BLaER1 (cell line): ENCODE measurements at regions not wholly inside any gene's neighbourhood (a gene's known extent, or its start where the extent isn't known, plus 50 kb on each side); places are given as distances from the start of the nearest gene placed in this dataset.

ENCODE experiments used
- H3K27ac ChIP-seq: shearing (Covaris generic); formaldehyde crosslinking; 2 replicates; pipeline ENCODE4 v1.8.1; 2022
- H3K27me3 ChIP-seq: shearing (Covaris generic); formaldehyde crosslinking; 2 replicates; pipeline ENCODE4 v1.8.1; 2022
- H3K36me3 ChIP-seq: shearing (Covaris generic); formaldehyde crosslinking; 2 replicates; pipeline ENCODE4 v1.8.1; 2022
- H3K4me1 ChIP-seq: shearing (Covaris generic); formaldehyde crosslinking; 2 replicates; pipeline ENCODE4 v1.8.1; 2022
- H3K4me2 ChIP-seq: shearing (Covaris generic); formaldehyde crosslinking; 2 replicates; pipeline ENCODE4 v1.8.1; 2022
- H3K4me3 ChIP-seq: shearing (Covaris generic); formaldehyde crosslinking; 2 replicates; pipeline ENCODE4 v1.8.1; 2022
- H3K9ac ChIP-seq: shearing (Covaris generic); formaldehyde crosslinking; 2 replicates; pipeline ENCODE4 v1.8.1; 2022
- H3K9me3 ChIP-seq: shearing (Covaris generic); formaldehyde crosslinking; 2 replicates; pipeline ENCODE4 v1.8.1; 2022
- H4K20me1 ChIP-seq: shearing (Covaris generic); formaldehyde crosslinking; 2 replicates; pipeline ENCODE4 v1.8.1; 2022
- Cebpa-rat ChIP-seq: shearing (Covaris generic); IDR thresholded peaks from 2 replicates; pipeline ENCODE4 v1.8.1; 2022

DNA sequence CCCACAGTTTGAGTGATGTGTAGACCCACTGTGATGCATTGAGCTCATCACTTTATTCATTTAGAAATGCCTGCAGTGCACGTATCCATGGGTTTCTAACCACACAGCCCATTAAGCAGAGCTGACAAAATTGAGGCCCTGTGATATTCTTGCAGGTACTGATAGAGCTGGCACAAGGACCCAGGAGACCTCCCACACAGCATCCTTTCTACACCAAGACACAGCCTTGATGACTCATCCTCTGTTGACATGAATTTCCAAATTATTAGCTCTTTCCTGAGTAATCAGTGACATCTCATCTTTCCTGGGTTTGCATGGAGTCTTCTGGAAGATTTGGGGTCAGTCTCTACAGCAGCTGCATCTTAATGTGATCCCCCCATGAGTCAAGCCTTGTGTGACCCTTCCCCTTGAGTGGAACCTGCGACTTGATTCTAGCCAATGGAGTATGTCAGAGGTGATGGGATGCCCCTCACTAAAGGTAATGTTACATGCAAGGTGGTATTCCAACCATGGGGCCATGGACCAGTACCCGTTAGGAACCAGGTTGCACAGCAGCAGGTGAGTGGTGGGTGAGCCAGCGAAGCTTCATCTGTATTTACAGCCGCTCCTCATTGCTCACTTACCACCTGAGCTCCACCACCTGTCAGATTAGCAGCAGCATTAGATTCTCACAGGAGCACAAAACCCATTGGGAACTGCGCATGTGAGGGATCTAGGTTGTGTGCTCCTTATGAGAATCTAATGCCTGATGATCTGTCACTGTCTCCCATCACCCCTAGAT is 181.1 kb upstream of the ARL4C start:
- Histone ChIP-seq H3K27me3 (no peaks in the 10 kb centered on the region), H3K36me3 (no peaks in the 10 kb centered on the region), H3K9ac (no peak overlapping the region), H4K20me1 (no peaks in the 10 kb centered on the region), H3K4me1 (0 out of 2 replicates have a peak, but pooled peaks cover 4% of the 10 kb centered on the region), H3K4me2 (no peak overlapping the region), H3K27ac (no peak overlapping the region), H3K9me3 (no peaks in the 10 kb centered on the region), H3K4me3 (no peak overlapping the region)
- no peak for TF ChIP-seq Cebpa-rat

DNA sequence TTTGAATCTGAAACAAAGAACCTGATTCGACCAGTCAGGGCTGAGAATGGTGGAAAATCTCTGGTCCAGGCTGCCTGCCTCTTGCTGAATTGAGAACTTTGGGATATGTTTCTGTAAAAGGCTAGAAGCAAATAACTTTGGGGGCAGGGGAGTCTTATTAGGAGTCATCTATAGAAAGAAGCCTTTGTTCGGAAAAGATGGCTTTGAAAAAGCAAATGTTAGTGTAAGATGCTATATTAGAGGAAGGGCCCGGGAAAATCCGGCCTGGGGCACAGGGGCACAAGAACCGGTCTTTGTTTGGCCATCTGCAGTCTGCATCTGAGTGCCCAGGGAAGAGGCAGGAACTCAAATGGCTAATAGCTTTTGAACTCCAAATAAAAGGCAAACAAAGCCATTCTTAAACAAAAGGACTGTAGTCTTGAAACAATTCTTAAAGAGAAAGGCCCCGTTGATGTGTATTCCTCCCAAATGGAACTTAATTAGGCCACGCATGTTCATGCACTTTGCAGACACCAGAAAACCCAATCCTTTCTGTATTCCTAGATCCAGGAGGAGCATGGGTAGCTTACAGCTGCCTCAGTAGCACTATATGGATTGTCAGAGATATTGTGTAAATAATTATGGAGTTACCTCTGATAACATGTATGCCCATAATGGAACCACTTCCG is 180.0 kb upstream of the ARL4C start:
- Histone ChIP-seq H4K20me1 (no peaks in the 10 kb centered on the region), H3K27ac (no peak overlapping the region), H3K4me1 (no peaks in the 10 kb centered on the region), H3K36me3 (no peaks in the 10 kb centered on the region), H3K4me3 (no peak overlapping the region), H3K4me2 (no peak overlapping the region), H3K27me3 (no peaks in the 10 kb centered on the region), H3K9ac (no peak overlapping the region), H3K9me3 (no peaks in the 10 kb centered on the region)
- no peak for TF ChIP-seq Cebpa-rat

DNA sequence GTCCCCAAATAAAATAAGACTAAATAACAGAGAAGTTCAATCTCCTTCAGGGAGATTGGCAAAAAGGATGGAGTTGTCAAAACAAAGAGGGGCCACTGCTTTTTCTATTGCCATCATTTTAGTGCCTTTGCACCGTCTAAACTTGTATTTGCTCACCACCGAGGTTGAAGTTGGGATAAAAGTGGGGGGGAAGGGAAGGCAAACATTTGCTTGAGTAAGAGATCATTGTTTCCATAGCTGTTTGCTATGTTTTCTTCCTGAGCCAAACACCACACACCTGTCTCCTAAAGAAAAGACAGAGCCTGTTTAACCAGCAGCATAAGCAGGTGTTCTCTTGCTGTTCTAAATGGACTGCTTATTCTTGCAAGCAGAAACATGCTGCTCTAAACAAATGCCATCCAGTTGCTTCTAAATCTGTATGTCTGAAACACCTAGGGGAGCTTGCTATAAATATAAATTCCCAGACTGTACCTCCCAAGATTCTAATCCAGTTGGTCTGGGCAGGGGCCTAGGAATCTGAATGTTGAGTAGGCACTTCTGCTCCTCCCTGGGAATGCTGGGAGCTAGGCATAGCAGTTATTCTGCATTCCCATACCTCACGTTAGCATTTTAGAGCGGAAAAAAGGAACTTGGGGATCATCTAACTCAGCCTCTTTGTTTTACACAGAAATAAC is 179.4 kb upstream of the ARL4C start:
- Histone ChIP-seq H3K27ac (no peak overlapping the region), H3K9me3 (no peaks in the 10 kb centered on the region), H3K9ac (no peak overlapping the region), H3K4me2 (no peak overlapping the region), H4K20me1 (no peaks in the 10 kb centered on the region), H3K27me3 (no peaks in the 10 kb centered on the region), H3K36me3 (no peaks in the 10 kb centered on the region), H3K4me1 (no peaks in the 10 kb centered on the region), H3K4me3 (no peak overlapping the region)
- TF ChIP-seq Cebpa-rat = no peak

DNA sequence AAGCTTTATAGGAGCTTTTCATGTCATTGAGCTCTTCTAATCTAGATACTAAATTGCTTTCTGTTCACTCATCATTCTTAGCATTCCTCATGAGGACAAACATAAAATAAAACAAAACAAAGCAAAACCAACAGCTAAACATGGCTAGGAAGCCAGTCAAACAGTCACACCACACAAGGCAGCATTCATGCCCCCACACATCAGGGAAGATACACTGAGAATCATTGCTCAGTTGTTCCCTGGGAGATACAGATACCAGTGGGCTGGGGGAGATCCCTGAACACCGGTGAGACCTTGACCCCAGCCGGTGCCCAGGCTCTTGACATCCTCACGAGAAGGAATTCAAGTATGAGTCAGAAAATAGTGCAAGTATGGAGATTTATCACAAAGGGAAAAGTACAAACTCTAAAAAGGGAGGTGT is 177.9 kb upstream of the ARL4C start:
- H3K9me3 ChIP-seq = no peaks in the 10 kb centered on the region
- no peak for TF ChIP-seq Cebpa-rat
- H3K9ac ChIP-seq = no peak overlapping the region
- H3K36me3 ChIP-seq = no peaks in the 10 kb centered on the region
- H3K27ac ChIP-seq = no peak overlapping the region
- H3K4me2 ChIP-seq = no peak overlapping the region
- no peaks in the 10 kb centered on the region for H4K20me1 ChIP-seq
- no peak overlapping the region for H3K4me3 ChIP-seq
- no peaks in the 10 kb centered on the region for H3K27me3 ChIP-seq
- no peaks in the 10 kb centered on the region for H3K4me1 ChIP-seq

DNA sequence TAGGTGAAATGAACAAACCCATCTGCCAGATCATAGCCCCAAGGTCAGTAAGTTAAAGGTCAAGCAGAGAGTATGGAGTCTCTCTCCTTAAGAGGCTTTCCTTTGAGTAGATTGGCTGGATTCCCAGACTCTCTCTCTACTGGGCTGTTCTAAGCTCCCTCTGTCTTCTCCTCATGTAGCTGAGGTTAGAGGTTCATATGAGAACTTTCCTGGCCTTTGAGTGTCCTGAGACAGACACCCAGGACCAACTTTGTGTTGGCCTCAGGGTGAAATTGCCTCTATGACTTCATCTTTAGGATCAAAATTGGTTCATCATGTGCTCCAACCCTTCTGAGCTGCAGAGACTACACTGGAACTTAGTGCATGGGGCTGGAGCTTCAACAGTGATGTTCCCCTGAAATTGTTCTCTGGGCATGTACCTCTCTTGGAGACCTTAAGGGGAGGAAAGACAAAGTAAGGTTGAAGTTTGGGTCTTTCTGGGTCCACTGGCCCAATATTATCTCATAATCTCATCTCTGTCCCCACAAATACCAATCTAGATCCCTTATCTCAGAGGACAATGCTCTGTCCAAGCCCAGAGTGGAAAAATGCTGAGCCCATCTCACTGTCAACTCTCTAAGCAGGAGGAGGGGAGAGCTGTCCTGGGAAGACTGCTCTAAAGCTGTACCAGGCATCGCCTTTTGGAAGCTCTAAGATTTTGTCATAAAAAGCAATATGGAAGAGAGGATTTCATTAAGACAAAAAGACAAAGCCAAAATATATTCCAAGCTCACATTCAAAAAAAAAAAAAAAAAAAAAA is 177.3 kb upstream of the ARL4C start:
- H3K36me3 ChIP-seq = no peaks in the 10 kb centered on the region
- H3K9ac ChIP-seq = no peak overlapping the region
- no peak for TF ChIP-seq Cebpa-rat
- no peaks in the 10 kb centered on the region for H3K9me3 ChIP-seq
- H3K4me1 ChIP-seq = no peaks in the 10 kb centered on the region
- no peak overlapping the region for H3K4me2 ChIP-seq
- H3K27me3 ChIP-seq = no peaks in the 10 kb centered on the region
- no peak overlapping the region for H3K4me3 ChIP-seq
- no peak overlapping the region for H3K27ac ChIP-seq
- no peaks in the 10 kb centered on the region for H4K20me1 ChIP-seq

DNA sequence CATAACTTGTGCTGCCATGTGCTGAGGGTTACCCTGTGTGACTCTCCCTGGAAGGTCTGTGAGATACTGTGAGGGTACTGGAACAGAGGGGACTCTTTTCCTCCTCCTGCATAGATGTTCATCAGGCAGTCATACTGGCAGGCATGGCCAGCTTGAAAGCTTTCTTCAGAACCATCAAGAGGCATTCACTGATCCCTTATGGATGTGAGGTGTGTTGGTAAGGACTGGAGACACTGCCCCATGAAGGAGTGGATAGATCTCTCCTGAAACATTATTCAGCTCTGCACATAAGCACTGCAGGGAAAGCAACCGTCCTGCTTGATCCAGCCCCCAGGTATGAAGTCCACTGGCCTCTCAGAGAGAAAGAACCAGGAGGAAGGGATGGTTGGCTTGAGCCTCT is 176.6 kb upstream of the ARL4C start:
- no peaks in the 10 kb centered on the region for H3K9me3 ChIP-seq
- H3K27me3 ChIP-seq = no peaks in the 10 kb centered on the region
- no peak overlapping the region for H3K4me2 ChIP-seq
- TF ChIP-seq Cebpa-rat = no peak
- no peak overlapping the region for H3K4me3 ChIP-seq
- H3K4me1 ChIP-seq = no peaks in the 10 kb centered on the region
- no peak overlapping the region for H3K27ac ChIP-seq
- no peak overlapping the region for H3K9ac ChIP-seq
- no peaks in the 10 kb centered on the region for H4K20me1 ChIP-seq
- no peaks in the 10 kb centered on the region for H3K36me3 ChIP-seq

DNA sequence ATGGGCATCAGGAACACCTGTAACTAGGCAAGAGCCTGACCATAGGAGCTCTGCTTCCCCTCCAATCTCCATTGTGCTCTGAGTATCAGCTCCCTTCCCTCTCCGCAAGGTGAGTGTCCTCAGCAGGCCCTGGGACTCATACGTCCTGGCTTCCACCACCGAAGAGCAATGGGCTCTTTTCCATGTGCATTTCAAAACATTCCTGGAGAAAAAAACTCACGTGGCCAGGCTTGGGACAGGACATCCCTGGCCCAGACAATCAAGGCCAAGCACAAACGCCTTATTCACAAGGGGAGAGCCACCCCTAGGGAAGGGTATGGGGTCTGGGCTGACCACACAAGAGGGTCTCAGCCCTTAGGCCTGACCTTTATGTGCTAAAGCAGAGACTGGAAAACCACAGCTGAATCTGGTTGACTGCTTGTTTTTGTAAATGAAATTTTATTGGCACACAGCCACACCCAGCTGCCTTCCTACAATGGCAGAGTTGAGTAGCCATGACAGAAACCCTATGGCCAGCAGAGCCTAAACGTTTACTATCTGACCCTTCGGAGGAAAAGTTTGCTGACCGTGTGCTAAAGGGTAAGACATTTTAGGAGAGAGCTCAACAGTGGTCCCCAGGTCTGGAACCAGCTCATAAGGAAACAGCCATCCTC is 175.7 kb upstream of the ARL4C start:
- Histone ChIP-seq H4K20me1 (no peaks in the 10 kb centered on the region), H3K4me1 (no peaks in the 10 kb centered on the region), H3K27me3 (no peaks in the 10 kb centered on the region), H3K36me3 (no peaks in the 10 kb centered on the region), H3K9ac (no peak overlapping the region), H3K9me3 (no peaks in the 10 kb centered on the region), H3K4me2 (no peak overlapping the region), H3K4me3 (no peak overlapping the region), H3K27ac (no peak overlapping the region)
- no peak for TF ChIP-seq Cebpa-rat

DNA sequence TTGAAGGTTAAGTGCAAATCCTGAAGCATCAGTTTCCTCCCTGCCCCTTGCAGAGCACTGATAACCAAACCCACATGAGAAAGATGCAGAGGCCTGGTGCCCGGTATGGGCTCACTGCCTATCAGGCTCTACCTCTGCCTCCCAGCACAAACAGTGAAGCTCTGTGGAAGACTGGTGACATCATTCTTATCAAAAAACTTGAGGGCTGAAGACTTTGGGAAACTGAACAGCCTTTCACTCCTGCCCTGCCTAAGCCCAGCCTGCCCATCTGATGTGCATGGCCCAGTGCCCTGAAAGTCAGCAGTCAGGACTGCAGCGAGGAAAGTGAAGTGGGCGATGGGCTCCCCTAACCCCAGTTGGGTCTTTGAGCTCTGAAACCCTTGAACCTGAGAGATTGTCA is 174.8 kb upstream of the ARL4C start:
- no peak overlapping the region for H3K27ac ChIP-seq
- H3K9me3 ChIP-seq = no peaks in the 10 kb centered on the region
- H3K4me3 ChIP-seq = no peak overlapping the region
- H3K4me2 ChIP-seq = no peak overlapping the region
- no peaks in the 10 kb centered on the region for H3K36me3 ChIP-seq
- H3K27me3 ChIP-seq = no peaks in the 10 kb centered on the region
- H4K20me1 ChIP-seq = no peaks in the 10 kb centered on the region
- H3K4me1 ChIP-seq = no peaks in the 10 kb centered on the region
- TF ChIP-seq Cebpa-rat = no peak
- H3K9ac ChIP-seq = no peak overlapping the region

DNA sequence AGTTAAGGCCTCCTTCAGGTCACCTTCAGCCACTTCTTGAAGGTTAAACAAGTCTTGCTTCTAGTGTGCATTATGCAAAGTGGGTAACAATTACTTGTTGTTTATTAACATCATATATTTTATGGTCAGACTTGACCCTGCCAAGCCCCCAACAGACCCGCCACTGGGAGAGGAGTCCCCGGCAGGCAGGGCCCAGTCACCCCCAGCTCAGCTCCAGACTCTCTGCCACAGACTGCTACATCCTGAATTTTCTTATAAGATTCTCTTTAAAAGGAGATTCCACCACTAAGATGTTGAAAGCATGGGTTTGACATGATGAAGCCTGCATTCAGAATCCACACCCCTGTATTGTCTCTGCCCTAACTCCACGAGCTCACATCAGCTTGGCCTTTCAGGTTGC is 174.3 kb upstream of the ARL4C start:
- H3K9me3 ChIP-seq = no peaks in the 10 kb centered on the region
- H3K4me1 ChIP-seq = no peaks in the 10 kb centered on the region
- H3K9ac ChIP-seq = no peak overlapping the region
- no peak overlapping the region for H3K4me2 ChIP-seq
- H4K20me1 ChIP-seq = no peaks in the 10 kb centered on the region
- H3K27ac ChIP-seq = no peak overlapping the region
- H3K4me3 ChIP-seq = no peak overlapping the region
- TF ChIP-seq Cebpa-rat = no peak
- no peaks in the 10 kb centered on the region for H3K27me3 ChIP-seq
- H3K36me3 ChIP-seq = no peaks in the 10 kb centered on the region
